AG10803 (cell line): ENCODE measurements at regions not wholly inside any gene's neighbourhood (a gene's known extent, or its start where the extent isn't known, plus 50 kb on each side); places are given as distances from the start of the nearest gene placed in this dataset.

ENCODE experiments used
- DNase-seq: peaks from one replicate; pipeline ENCODE4 v3.0.0; 2010; ENCODE audit warnings: low read depth
- H3K4me3 ChIP-seq: 2 replicates; pipeline ENCODE4 v1.5.1; 2011; ENCODE audit warnings: mild to moderate bottlenecking, low read length, control low read depth
- CTCF ChIP-seq: conservative IDR thresholded peaks from 2 replicates; pipeline ENCODE4 v1.5.1; 2011; ENCODE audit warnings: mild to moderate bottlenecking, low read length, control low read depth, inconsistent platforms

- no peak overlapping the region for H3K4me3 ChIP-seq
- DNase-seq = no peak
- TF ChIP-seq CTCF = no peak
Measured at GRCh38 chr4:123217664-123218063, 178.9 kb upstream of the SPRY1 start.

GRCh38 chr4:123218981-123219380 is 177.6 kb upstream of the SPRY1 start:
- H3K4me3 ChIP-seq = no peak overlapping the region
- no peak for DNase-seq
- TF ChIP-seq CTCF = no peak

- no peak for DNase-seq
- TF ChIP-seq CTCF = no peak
- H3K4me3 ChIP-seq = no peak overlapping the region
Measured at GRCh38 chr4:123229286-123229685, 167.3 kb upstream of the SPRY1 start.

- DNase-seq = no peak
- no peak overlapping the region for H3K4me3 ChIP-seq
- no peak for TF ChIP-seq CTCF
Measured at GRCh38 chr4:123230061-123230460, 166.5 kb upstream of the SPRY1 start.

GRCh38 chr4:123232439-123232838 is 164.2 kb upstream of the SPRY1 start:
- H3K4me3 ChIP-seq = no peak overlapping the region
- peak; percentile 50 for DNase-seq
- no peak for TF ChIP-seq CTCF

- DNase-seq = no peak
- no peak for TF ChIP-seq CTCF
- no peak overlapping the region for H3K4me3 ChIP-seq
Measured at GRCh38 chr4:123233136-123233768, 163.3 kb upstream of the SPRY1 start.

- no peak for TF ChIP-seq CTCF
- peak; percentile 26 for DNase-seq
- no peak overlapping the region for H3K4me3 ChIP-seq
Measured at GRCh38 chr4:123234955-123235354, 161.6 kb upstream of the SPRY1 start.
